Aorta (tissue), 5 donors: ENCODE measurements at regions not wholly inside any gene's neighbourhood (a gene's known extent, or its start where the extent isn't known, plus 50 kb on each side); places are given as distances from the start of the nearest gene placed in this dataset.

Experiments
- ATAC-seq: fragments of 200-7000 bp; cut with Tn5 transposase; one replicate; pipeline ENCODE4 v1.9.1; 2022; ENCODE audit warnings: moderate library complexity; ENCODE audit not compliant: low FRiP score
- DNase-seq, 2 donors: peaks; one replicate each; pipeline ENCODE4 v3.0.0-alpha.2; 2020
- H3K27ac ChIP-seq, 2 donors: one replicate each; pipeline ENCODE4 v1.5.1; 2013; ENCODE audit warnings: low read length in 2 of 2, mild to moderate bottlenecking in 2 of 2, moderate library complexity in 2 of 2, control low read depth in 1 of 2, inconsistent platforms in 1 of 2, low read depth in 1 of 2
- H3K27me3 ChIP-seq, 2 donors: one replicate each; pipeline ENCODE4 v1.6.1; 2013; ENCODE audit warnings: control low read depth in 1 of 2, low read length in 1 of 2, mild to moderate bottlenecking in 1 of 2, moderate library complexity in 1 of 2; ENCODE audit not compliant: insufficient read depth in 2 of 2, control insufficient read depth in 1 of 2
- H3K36me3 ChIP-seq, 2 donors: one replicate each; pipeline ENCODE4 v1.6.1; 2013; ENCODE audit warnings: control low read depth in 1 of 2, low read length in 1 of 2, mild to moderate bottlenecking in 1 of 2; ENCODE audit not compliant: insufficient read depth in 2 of 2, control insufficient read depth in 1 of 2
- H3K4me1 ChIP-seq, 2 donors: one replicate each; pipeline ENCODE4 v1.6.1; 2013; ENCODE audit warnings: low read length in 2 of 2, control low read depth in 1 of 2, mild to moderate bottlenecking in 1 of 2, moderate library complexity in 1 of 2; ENCODE audit not compliant: insufficient read depth in 2 of 2, control insufficient read depth in 1 of 2
- H3K4me3 ChIP-seq, 2 donors: one replicate each; pipeline ENCODE4 v1.5.1; 2013; ENCODE audit warnings: low read length in 2 of 2, control low read depth in 1 of 2, mild to moderate bottlenecking in 1 of 2
- H3K9me3 ChIP-seq: one replicate; pipeline ENCODE4 v1.6.1; 2013; ENCODE audit warnings: mild to moderate bottlenecking, low read length; ENCODE audit not compliant: control insufficient read depth
- WGBS, 2 donors: extraction: QIAGEN DNeasy Blood & Tissue Kit; methylation state at CpG; one replicate each; pipeline ENCODE4 v1.1.7; 2013; 5-methylcytosine and 5-hydroxymethylcytosine counted together
- intact Hi-C, 2 donors: fragments of 100-400 bp; cut with DNase I; formaldehyde crosslinking; loops; one replicate each; pipeline versions ENCODE4 v1.14.2 to v1.15.0; 2022
- donor health status: healthy with polysubstance abuse.
- donor health status: Bipolar disorder and iron deficiency.
- donor health status: DM: no; HTN: no; CAD: no.
- donor health status: DM: no; HTN: no; CAD: no.
- donor health status: DM: yes; HTN: yes; CAD: no.

- no peak for DNase-seq
- Histone ChIP-seq H3K4me3 (no peak overlapping the region), H3K27me3 (no peaks in the 10 kb centered on the region), H3K36me3 (no peaks in the 10 kb centered on the region), H3K27ac (no peak overlapping the region), H3K4me1 (peaks cover 0 to 2% of the 10 kb centered on the region in 2 donors), H3K9me3 (no peaks in the 10 kb centered on the region)
- intact Hi-C loops, result no loop called here
- 92 to 95% methylated on average over 6 of the region's 6 CpGs for WGBS, 2 donors
- ATAC-seq, result no peak
Observed at GRCh38 chr2:8154936-8155335, 526.9 kb upstream of the ID2 start.

- WGBS, 2 donors, result 82 to 85% methylated on average over 17 of the region's 17 CpGs
- H3K4me3 ChIP-seq, result no peak overlapping the region
- DNase-seq, result no peak
Observed at GRCh38 chr2:8157621-8158430, 524.0 kb upstream of the ID2 start.

GRCh38 chr2:8158711-8159110 lies 523.1 kb upstream of the ID2 start:
- Histone ChIP-seq H3K36me3 (no peaks in the 10 kb centered on the region), H3K27me3 (no peaks in the 10 kb centered on the region), H3K9me3 (no peaks in the 10 kb centered on the region), H3K4me3 (no peak overlapping the region), H3K27ac (no peak overlapping the region), H3K4me1 (no peaks in the 10 kb centered on the region)
- no peak for DNase-seq
- no peak for ATAC-seq
- WGBS, 2 donors, result 62 to 67% methylated on average over 6 of the region's 6 CpGs
- intact Hi-C loops, result no loop called here

More at GRCh38 chr2:8157621-8158430, 524.0 kb upstream of the ID2 start:
- H3K4me1 ChIP-seq, result no peaks in the 10 kb centered on the region
- intact Hi-C loops, result no loop called here
- no peaks in the 10 kb centered on the region for H3K27me3 ChIP-seq
- H3K9me3 ChIP-seq, result no peaks in the 10 kb centered on the region
- H3K36me3 ChIP-seq, result no peaks in the 10 kb centered on the region
- H3K27ac ChIP-seq, result no peak overlapping the region
- no peak for ATAC-seq

DNA sequence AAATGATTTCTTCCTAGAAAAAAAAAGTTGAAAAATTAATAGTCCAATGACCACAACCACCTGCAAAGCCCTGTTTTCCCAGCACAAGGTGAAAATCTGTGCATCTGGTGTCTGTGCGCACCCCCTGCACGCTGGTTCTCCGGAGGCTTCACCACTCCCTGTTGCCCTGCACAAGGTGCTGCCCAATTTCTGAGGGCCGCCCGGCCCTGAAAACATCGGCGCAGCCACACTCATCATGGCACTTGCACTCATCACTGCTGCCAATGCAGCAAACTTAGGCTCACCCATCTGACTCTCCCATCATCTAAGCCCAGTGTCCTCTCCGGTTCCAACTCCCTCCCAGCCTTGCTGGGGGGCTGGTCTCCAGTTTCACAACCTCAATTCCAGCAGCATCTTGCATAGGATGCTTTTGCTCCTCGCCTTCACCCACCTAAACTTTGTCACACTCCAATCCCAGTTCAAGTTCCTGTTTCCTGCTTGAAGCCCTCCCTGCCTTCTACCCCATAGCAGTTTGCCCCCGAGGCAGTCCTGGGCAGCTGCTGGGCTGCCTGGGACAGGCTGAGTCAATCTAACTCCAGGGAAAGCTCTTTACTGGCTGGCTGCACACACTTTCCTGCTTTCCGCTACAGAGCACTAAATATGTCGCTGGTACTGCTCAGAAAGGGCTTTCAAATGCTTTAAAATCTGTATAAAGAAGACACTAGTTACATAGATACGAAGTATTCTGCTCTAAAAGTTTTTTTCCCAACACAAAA lies 522.5 kb upstream of the ID2 start:
- no peak for DNase-seq
- WGBS, 2 donors, result 85% methylated on average over 13 of the region's 13 CpGs

DNA sequence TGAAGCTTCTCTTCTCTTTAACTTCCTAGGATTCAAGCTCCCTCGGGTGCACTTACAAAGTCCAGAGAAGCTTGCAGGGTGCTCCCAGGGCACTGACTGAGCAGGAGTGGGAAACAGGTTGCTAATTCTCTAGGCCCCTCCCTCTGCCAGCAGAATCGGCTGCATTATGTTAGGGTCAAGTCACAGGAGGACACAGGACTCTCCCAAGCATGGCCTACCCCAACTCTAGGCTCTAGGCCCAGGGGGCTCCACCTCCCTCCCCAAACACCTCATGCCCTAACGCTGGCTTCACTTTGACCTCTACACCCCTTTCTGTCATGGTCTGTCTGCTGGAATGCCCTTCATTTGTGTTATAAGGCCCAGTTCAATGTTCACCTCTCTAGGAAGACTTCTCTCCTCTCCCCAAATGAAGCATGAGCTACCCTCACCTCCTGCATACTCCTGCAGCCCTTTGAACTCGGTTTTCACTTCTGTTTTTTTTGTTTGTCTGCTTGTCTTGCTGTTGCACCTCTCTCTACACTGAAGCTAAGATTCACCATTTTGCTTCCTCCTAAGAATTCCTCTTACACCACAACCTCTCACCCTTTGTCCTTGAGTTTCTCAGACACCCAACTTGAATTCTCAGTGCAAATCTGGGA lies 521.8 kb upstream of the ID2 start:
- WGBS, 2 donors, result 68 to 69% methylated on average over 4 of the region's 4 CpGs
- DNase-seq (no peak), ATAC-seq (no peak)
- Histone ChIP-seq H3K36me3 (no peaks in the 10 kb centered on the region), H3K27me3 (no peaks in the 10 kb centered on the region), H3K4me1 (no peaks in the 10 kb centered on the region), H3K27ac (peak overlapping the region in 1 of 2 donors; percentile 30), H3K9me3 (no peaks in the 10 kb centered on the region), H3K4me3 (no peak overlapping the region)
- intact Hi-C loops, result loop anchor here in 1 of 2 donors (10.0 kb wide), 1 partner anchor 155 kb away; no protein-coding TSS in a partner anchor

More for the DNA sequence above, 522.5 kb upstream of the ID2 start:
- no peaks in the 10 kb centered on the region for H3K9me3 ChIP-seq
- H3K27ac ChIP-seq, result no peak overlapping the region
- no peaks in the 10 kb centered on the region for H3K4me1 ChIP-seq
- no peak for ATAC-seq
- no peaks in the 10 kb centered on the region for H3K27me3 ChIP-seq
- intact Hi-C loops, result no loop called here
- no peaks in the 10 kb centered on the region for H3K36me3 ChIP-seq
- H3K4me3 ChIP-seq, result no peak overlapping the region

- H3K36me3 ChIP-seq, result no peaks in the 10 kb centered on the region
- intact Hi-C loops, result loop anchor here in 1 of 2 donors (10.0 kb wide), 1 partner anchor 156 kb away; no protein-coding TSS in a partner anchor
- no peaks in the 10 kb centered on the region for H3K4me1 ChIP-seq
- no peak for ATAC-seq
- no peaks in the 10 kb centered on the region for H3K9me3 ChIP-seq
- no peak for DNase-seq
- H3K27me3 ChIP-seq, result no peaks in the 10 kb centered on the region
- H3K4me3 ChIP-seq, result no peak overlapping the region
- H3K27ac ChIP-seq, result no peak overlapping the region
- 97 to 98% methylated on average over 13 of the region's 13 CpGs for WGBS, 2 donors
Observed at GRCh38 chr2:8160959-8161358, 520.9 kb upstream of the ID2 start.

DNA sequence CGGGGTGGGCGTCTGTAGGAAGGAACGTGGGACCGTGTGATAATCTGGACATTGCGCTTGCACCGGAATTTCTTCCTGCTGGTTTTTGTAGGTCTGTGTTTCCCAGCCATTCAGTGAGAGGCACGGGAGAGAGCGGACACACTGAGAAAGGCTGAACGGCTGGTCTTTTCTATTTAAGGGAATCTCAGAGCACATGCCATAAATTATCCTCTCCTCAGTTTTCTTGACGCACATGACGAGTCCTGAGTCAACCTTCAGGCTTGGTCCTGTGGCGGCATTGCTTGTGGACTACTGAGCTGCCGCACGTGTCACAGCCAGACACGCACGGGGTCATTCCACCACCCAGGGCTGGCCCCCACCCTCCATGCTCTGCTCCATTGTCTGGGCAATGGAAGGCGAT lies 519.3 kb upstream of the ID2 start:
- ATAC-seq (peak; percentile 86), DNase-seq (peak in 1 of 2 donors; percentile 92)
- Histone ChIP-seq H3K27me3 (no peaks in the 10 kb centered on the region), H3K9me3 (no peaks in the 10 kb centered on the region), H3K4me1 (no peaks in the 10 kb centered on the region), H3K4me3 (no peak overlapping the region), H3K36me3 (no peaks in the 10 kb centered on the region), H3K27ac (peak overlapping the region in 1 of 2 donors; percentile 69)
- intact Hi-C loops, result loop anchor here in 1 of 2 donors (10.0 kb wide), 1 partner anchor 158 kb away; no protein-coding TSS in a partner anchor
- WGBS, 2 donors, result 28 to 55% methylated on average over 17 of the region's 17 CpGs

DNA sequence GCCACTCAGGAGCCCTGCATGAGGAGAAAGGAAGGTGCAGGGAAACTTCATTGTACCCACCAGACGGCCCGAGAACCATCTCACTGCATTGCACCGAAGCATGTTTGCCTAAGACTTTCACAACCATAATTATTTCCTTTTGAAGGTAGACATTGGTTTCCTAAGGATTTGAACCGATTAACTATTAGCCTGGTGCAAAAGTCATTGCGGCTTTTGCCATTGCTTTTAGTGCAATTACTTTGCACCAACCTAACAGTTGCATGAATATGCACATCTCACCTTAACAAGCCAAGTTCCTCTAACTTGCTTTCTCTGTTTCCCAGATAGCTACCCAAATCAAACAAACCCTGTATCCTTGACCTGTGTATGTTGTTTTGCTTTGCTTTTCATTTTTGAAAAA lies 516.3 kb upstream of the ID2 start:
- ATAC-seq, result no peak
- no peaks in the 10 kb centered on the region for H3K9me3 ChIP-seq
- intact Hi-C loops, result loop anchor here in 1 of 2 donors (10.0 kb wide), 1 partner anchor 161 kb away; no protein-coding TSS in a partner anchor
- H3K27me3 ChIP-seq, result no peaks in the 10 kb centered on the region
- no peak overlapping the region for H3K4me3 ChIP-seq
- no peak overlapping the region for H3K27ac ChIP-seq
- 95 to 97% methylated on average over 5 of the region's 5 CpGs for WGBS, 2 donors
- H3K4me1 ChIP-seq, result no peaks in the 10 kb centered on the region
- no peaks in the 10 kb centered on the region for H3K36me3 ChIP-seq
- DNase-seq, result no peak
